Right lobe of liver (tissue), 4 donors: ENCODE measurements at regions not wholly inside any gene's neighbourhood (a gene's known extent, or its start where the extent isn't known, plus 50 kb on each side); places are given as distances from the start of the nearest gene placed in this dataset.

ENCODE experiments used
- POLR2A ChIP-seq: fragments of 450-650 bp; IDR thresholded peaks from one replicate; pipeline ENCODE4 v1.6.1; 2017; ENCODE audit warnings: antibody characterized with exemption, mild to moderate bottlenecking
- TF ChIP-seq, protein P1 (sequence below), 4 donors: fragments of 200-600 bp in 3 of 4; fragments of 450-650 bp in 1 of 4; IDR thresholded peaks; one replicate each; pipeline versions ENCODE4 v1.5.1 to v1.8.0; 2016 to 2022; ENCODE audit warnings: antibody characterized with exemption in 4 of 4, mild to moderate bottlenecking in 2 of 4
- donor health status: DM: no; HTN: no; CAD: no.
- donor health status: DM: no; HTN: no; CAD: no.
- donor health status: DM: no; HTN: yes; CAD: no.

DNA sequence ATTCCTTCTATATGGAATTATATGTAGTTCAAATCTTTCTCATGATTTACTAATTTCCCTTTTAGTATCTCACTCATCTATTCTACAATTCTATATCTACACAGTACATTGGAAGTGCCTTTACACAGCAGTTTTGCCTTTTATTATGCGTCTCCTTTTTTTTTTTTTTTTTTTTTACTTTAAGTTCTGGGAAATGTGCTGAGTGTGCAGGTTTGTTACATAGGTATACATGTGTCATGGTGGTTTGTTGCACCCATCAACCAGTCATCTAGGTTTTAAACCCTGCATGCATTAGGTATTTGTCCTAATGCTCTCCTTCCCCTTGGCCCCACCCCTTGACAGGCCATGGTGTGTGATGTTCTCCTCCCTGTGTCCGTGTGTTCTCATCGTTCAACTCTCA is 1150.1 kb upstream of the PRR20A start:
- TF ChIP-seq, protein P1, sequence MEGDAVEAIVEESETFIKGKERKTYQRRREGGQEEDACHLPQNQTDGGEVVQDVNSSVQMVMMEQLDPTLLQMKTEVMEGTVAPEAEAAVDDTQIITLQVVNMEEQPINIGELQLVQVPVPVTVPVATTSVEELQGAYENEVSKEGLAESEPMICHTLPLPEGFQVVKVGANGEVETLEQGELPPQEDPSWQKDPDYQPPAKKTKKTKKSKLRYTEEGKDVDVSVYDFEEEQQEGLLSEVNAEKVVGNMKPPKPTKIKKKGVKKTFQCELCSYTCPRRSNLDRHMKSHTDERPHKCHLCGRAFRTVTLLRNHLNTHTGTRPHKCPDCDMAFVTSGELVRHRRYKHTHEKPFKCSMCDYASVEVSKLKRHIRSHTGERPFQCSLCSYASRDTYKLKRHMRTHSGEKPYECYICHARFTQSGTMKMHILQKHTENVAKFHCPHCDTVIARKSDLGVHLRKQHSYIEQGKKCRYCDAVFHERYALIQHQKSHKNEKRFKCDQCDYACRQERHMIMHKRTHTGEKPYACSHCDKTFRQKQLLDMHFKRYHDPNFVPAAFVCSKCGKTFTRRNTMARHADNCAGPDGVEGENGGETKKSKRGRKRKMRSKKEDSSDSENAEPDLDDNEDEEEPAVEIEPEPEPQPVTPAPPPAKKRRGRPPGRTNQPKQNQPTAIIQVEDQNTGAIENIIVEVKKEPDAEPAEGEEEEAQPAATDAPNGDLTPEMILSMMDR (IDR thresholded peaks at IDR 0.05), result no peak
- TF ChIP-seq POLR2A, result no peak
